Stimulated activated naive CD8-positive, alpha-beta T cell treated with anti-CD3 and anti-CD28 coated beads, Interleukin-15, amount 100 ng/mL, for 72 hours (primary cell): ENCODE measurements at regions not wholly inside any gene's neighbourhood (a gene's known extent, or its start where the extent isn't known, plus 50 kb on each side); places are given as distances from the start of the nearest gene placed in this dataset.
"Not testable (repeated sequence)": the region's sequence is repeated elsewhere in the genome, so short reads cannot be mapped to it uniquely, and the experiment has no call there.

Experiments
- ATAC-seq: fragments of 150-1000 bp; cut with Tn5 transposase; 2 replicates; pipeline ENCODE4 v1.10.0; 2021; ENCODE audit warnings: mild to moderate bottlenecking, moderate library complexity
- DNase-seq, 2 donors: peaks; one replicate each; pipeline ENCODE4 v3.0.0; 2021 to 2022
- H3K27ac Mint-ChIP-seq, 2 donors: one replicate each; pipeline ENCODE4 v1.8.0; 2022; ENCODE audit warnings: mild to moderate bottlenecking in 2 of 2, mixed read lengths in 2 of 2, moderate library complexity in 2 of 2
- H3K27me3 Mint-ChIP-seq: one replicate; pipeline ENCODE4 v1.8.0; 2022; ENCODE audit warnings: mixed read lengths
- H3K4me1 Mint-ChIP-seq: one replicate; pipeline ENCODE4 v1.8.0; 2022; ENCODE audit warnings: mild to moderate bottlenecking, mixed read lengths
- H3K4me3 Mint-ChIP-seq, 2 donors: one replicate each; pipeline ENCODE4 v1.8.0; 2022; ENCODE audit warnings: mild to moderate bottlenecking in 2 of 2, mixed read lengths in 2 of 2, moderate library complexity in 1 of 2
- H3K9me3 Mint-ChIP-seq, 2 donors: one replicate each; pipeline ENCODE4 v1.8.0; 2022; ENCODE audit warnings: mixed read lengths in 2 of 2

GRCh38 chr1:58167131-58167530 lies 379.4 kb downstream of the OMA1 start:
- H3K27ac Mint-ChIP-seq, H3K4me1 Mint-ChIP-seq, ATAC-seq, H3K27me3 Mint-ChIP-seq, H3K4me3 Mint-ChIP-seq, DNase-seq: not testable (repeated sequence)
- peaks cover 4 to 17% of the 10 kb centered on the region in 2 donors for H3K9me3 Mint-ChIP-seq

- no peaks in the 10 kb centered on the region for H3K4me1 Mint-ChIP-seq
These were observed 380.1 kb downstream of the OMA1 start for GRCh38 chr1:58166417-58166816.

GRCh38 chr1:58165073-58165472 lies 381.5 kb downstream of the OMA1 start:
- Mint-ChIP-seq H3K4me1 (no peaks in the 10 kb centered on the region), H3K27ac (no peak overlapping the region), H3K27me3 (no peaks in the 10 kb centered on the region), H3K4me3 (no peak overlapping the region), H3K9me3 (peaks cover 4 to 17% of the 10 kb centered on the region in 2 donors)
- ATAC-seq (no peak), DNase-seq (no peak)

More at GRCh38 chr1:58166417-58166816, 380.1 kb downstream of the OMA1 start:
- DNase-seq (no peak), ATAC-seq (no peak)
- Mint-ChIP-seq H3K27ac (no peak overlapping the region), H3K27me3 (no peaks in the 10 kb centered on the region), H3K9me3 (peaks cover 4 to 17% of the 10 kb centered on the region in 2 donors), H3K4me3 (no peak overlapping the region)

GRCh38 chr1:58162952-58163550 lies 383.5 kb downstream of the OMA1 start:
- DNase-seq (no peak), ATAC-seq (peak; percentile 52)
- Mint-ChIP-seq H3K9me3 (peaks cover 0 to 2% of the 10 kb centered on the region in 2 donors), H3K27ac (no peak overlapping the region), H3K27me3 (no peaks in the 10 kb centered on the region), H3K4me1 (no peaks in the 10 kb centered on the region), H3K4me3 (no peak overlapping the region)

- no peak for ATAC-seq
- Mint-ChIP-seq H3K4me3 (no peak overlapping the region), H3K27ac (no peak overlapping the region), H3K27me3 (no peaks in the 10 kb centered on the region), H3K9me3 (no peaks in the 10 kb centered on the region), H3K4me1 (no peaks in the 10 kb centered on the region)
- no peak for DNase-seq
These were observed 387.1 kb downstream of the OMA1 start for GRCh38 chr1:58159434-58159830.

- H3K27me3 Mint-ChIP-seq, result no peaks in the 10 kb centered on the region
These were observed 387.8 kb downstream of the OMA1 start for GRCh38 chr1:58158506-58159433.

GRCh38 chr1:58158016-58158415 lies 388.5 kb downstream of the OMA1 start:
- Mint-ChIP-seq H3K4me3 (no peak overlapping the region), H3K27me3 (no peaks in the 10 kb centered on the region), H3K4me1 (no peaks in the 10 kb centered on the region), H3K27ac (no peak overlapping the region), H3K9me3 (no peaks in the 10 kb centered on the region)
- no peak for DNase-seq
- no peak for ATAC-seq

More at GRCh38 chr1:58158506-58159433, 387.8 kb downstream of the OMA1 start:
- no peaks in the 10 kb centered on the region for H3K4me1 Mint-ChIP-seq
- no peak overlapping the region for H3K4me3 Mint-ChIP-seq
- DNase-seq, result no peak
- H3K27ac Mint-ChIP-seq, result no peak overlapping the region
- H3K9me3 Mint-ChIP-seq, result no peaks in the 10 kb centered on the region
- ATAC-seq, result no peak

GRCh38 chr1:58157256-58157655 lies 389.3 kb downstream of the OMA1 start:
- no peaks in the 10 kb centered on the region for H3K4me1 Mint-ChIP-seq
- no peak overlapping the region for H3K4me3 Mint-ChIP-seq
- DNase-seq, result no peak
- H3K27ac Mint-ChIP-seq, result no peak overlapping the region
- H3K27me3 Mint-ChIP-seq, result no peaks in the 10 kb centered on the region
- H3K9me3 Mint-ChIP-seq, result no peaks in the 10 kb centered on the region
- ATAC-seq, result no peak

- no peaks in the 10 kb centered on the region for H3K4me1 Mint-ChIP-seq
- DNase-seq, result no peak
- no peaks in the 10 kb centered on the region for H3K9me3 Mint-ChIP-seq
- no peaks in the 10 kb centered on the region for H3K27me3 Mint-ChIP-seq
- H3K4me3 Mint-ChIP-seq, result no peak overlapping the region
- no peak overlapping the region for H3K27ac Mint-ChIP-seq
- ATAC-seq, result no peak
These were observed 389.7 kb downstream of the OMA1 start for GRCh38 chr1:58156831-58157230.

- Mint-ChIP-seq H3K4me1 (no peaks in the 10 kb centered on the region), H3K4me3 (no peak overlapping the region), H3K27me3 (no peaks in the 10 kb centered on the region), H3K9me3 (no peaks in the 10 kb centered on the region), H3K27ac (no peak overlapping the region)
- no peak for DNase-seq
- ATAC-seq, result no peak
These were observed 390.4 kb downstream of the OMA1 start for GRCh38 chr1:58156124-58156468.

- no peaks in the 10 kb centered on the region for H3K9me3 Mint-ChIP-seq
These were observed 391.0 kb downstream of the OMA1 start for GRCh38 chr1:58155418-58156123.

GRCh38 chr1:58154256-58154655 lies 392.3 kb downstream of the OMA1 start:
- H3K9me3 Mint-ChIP-seq, result no peaks in the 10 kb centered on the region
- no peaks in the 10 kb centered on the region for H3K4me1 Mint-ChIP-seq
- DNase-seq, result no peak
- H3K27me3 Mint-ChIP-seq, result no peaks in the 10 kb centered on the region
- no peak overlapping the region for H3K4me3 Mint-ChIP-seq
- ATAC-seq, result no peak
- no peak overlapping the region for H3K27ac Mint-ChIP-seq

More at GRCh38 chr1:58155418-58156123, 391.0 kb downstream of the OMA1 start:
- DNase-seq (no peak), ATAC-seq (no peak)
- Mint-ChIP-seq H3K27ac (no peak overlapping the region), H3K4me3 (no peak overlapping the region), H3K27me3 (no peaks in the 10 kb centered on the region), H3K4me1 (no peaks in the 10 kb centered on the region)

GRCh38 chr1:58152697-58153096 lies 393.8 kb downstream of the OMA1 start:
- H3K4me3 Mint-ChIP-seq, result no peak overlapping the region
- peaks cover 0 to 9% of the 10 kb centered on the region in 2 donors for H3K9me3 Mint-ChIP-seq
- no peak overlapping the region for H3K27ac Mint-ChIP-seq
- ATAC-seq, result no peak
- no peak for DNase-seq
- H3K27me3 Mint-ChIP-seq, result no peaks in the 10 kb centered on the region
- H3K4me1 Mint-ChIP-seq, result no peaks in the 10 kb centered on the region

GRCh38 chr1:58149271-58149812 lies 397.2 kb downstream of the OMA1 start:
- peaks cover 0 to 9% of the 10 kb centered on the region in 2 donors for H3K9me3 Mint-ChIP-seq
- no peaks in the 10 kb centered on the region for H3K27me3 Mint-ChIP-seq
- H3K4me3 Mint-ChIP-seq, result no peak overlapping the region
- DNase-seq, result no peak
- no peak overlapping the region for H3K27ac Mint-ChIP-seq
- ATAC-seq, result no peak
- H3K4me1 Mint-ChIP-seq, result no peaks in the 10 kb centered on the region

- Mint-ChIP-seq H3K27ac (no peak overlapping the region), H3K27me3 (no peaks in the 10 kb centered on the region)
- no peak for ATAC-seq
These were observed 401.7 kb downstream of the OMA1 start for GRCh38 chr1:58144698-58145270.

More at GRCh38 chr1:58144698-58145270, 401.7 kb downstream of the OMA1 start:
- H3K9me3 Mint-ChIP-seq, result peaks cover 9 to 16% of the 10 kb centered on the region in 2 donors
- H3K4me3 Mint-ChIP-seq, result no peak overlapping the region
- no peaks in the 10 kb centered on the region for H3K4me1 Mint-ChIP-seq
- no peak for DNase-seq
